Epidermal melanocyte (primary cell): ENCODE measurements at regions not wholly inside any gene's neighbourhood (a gene's known extent, or its start where the extent isn't known, plus 50 kb on each side); places are given as distances from the start of the nearest gene placed in this dataset.
A peak's percentile ranks its signal among the peaks of the same experiment; 100 is the strongest.

ENCODE experiments used
- DNase-seq: peaks from one replicate; pipeline ENCODE4 v3.0.0; 2011; ENCODE audit warnings: low spot score; ENCODE audit not compliant: insufficient read length

DNA sequence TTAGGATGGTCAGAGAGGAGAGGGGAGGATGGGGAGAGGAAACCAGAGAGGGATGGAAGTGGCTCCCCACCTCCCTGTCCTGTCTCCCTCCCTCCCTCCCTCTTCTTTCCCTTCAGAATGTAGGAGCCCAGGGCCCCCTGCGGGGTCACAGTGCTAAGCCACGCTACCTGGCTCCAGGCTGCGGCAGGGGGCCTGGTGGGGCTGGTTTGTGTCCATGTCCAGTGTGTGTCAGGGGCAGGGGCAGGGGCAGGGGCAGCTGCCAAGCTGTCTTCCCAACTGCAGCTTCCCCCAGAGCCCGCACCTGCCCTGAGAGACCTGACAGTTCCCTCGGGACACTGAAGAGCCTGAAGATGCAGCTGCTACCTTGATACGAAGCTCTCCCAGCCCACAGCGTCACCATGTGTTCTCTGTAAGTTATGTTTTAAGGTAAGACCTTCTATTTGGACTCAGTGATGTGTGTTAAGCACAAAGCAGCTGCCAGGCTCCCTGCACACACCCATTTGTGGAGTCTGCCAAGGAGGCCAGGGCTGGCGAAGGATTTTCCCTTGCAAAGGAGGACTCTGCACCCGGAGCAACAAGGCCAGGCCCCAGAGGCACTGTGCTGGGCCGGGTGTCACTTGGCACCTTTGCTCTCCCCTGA, 121.8 kb upstream of the SMAD3 start:
- DNase-seq: no peak

DNA sequence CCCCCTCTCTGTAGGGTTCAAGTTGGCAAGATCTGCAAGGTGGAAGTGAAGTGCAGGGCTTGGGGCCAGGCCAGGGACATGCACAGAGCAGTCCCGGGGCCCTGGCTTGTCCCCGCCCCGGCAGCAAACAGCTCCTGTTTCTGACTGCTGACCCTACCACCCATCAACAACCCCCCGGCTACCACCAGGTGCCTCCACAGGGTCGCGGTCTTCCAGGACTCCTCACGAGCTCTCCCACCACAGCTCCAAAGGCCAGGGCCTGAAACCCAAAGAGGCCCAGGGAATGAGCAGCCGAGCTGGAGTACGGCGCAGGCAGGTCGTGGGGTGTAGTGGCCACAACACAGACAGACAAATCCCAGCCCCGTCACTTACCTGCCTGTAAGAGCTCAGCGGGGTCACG, 121.3 kb upstream of the SMAD3 start:
- no peak for DNase-seq

DNA sequence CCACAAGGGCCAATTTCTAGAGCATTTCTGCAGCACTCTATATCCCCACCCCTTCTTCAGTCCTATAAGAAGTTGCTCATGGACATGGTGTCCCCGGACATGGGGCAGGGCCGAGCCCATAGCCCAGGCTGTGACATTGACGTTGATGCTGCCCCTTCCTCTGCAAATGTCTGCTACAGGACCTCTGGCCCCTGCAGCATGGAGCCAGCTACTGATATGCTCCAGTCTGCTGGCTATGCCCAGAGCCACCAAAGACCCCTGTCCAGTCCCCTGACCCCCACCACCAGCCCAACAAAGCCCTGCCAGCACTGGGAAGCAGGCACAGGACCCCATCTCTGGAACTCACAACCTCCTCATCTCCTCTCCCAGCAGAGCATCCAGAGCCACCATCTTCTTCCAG, 120.1 kb upstream of the SMAD3 start:
- no peak for DNase-seq

DNA sequence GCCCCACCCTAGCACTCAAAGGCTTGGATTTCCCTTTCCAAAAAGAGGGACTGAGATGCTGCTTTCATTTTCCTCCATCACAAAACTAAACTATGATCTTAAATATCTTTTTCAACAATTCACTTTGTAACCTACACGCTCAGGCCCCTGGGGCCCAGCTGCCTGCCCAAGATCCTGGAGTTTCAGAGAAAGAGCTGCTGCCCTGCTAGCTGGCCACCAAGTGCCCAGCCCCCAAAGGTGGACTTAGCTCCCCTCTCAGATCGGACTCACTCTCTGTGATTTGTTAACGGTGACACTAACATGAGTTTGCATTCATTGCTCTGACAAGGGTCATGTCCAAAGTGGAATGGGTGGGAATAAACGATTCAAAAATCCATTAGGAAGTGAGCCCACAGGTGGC, 119.6 kb upstream of the SMAD3 start:
- DNase-seq: no peak

DNA sequence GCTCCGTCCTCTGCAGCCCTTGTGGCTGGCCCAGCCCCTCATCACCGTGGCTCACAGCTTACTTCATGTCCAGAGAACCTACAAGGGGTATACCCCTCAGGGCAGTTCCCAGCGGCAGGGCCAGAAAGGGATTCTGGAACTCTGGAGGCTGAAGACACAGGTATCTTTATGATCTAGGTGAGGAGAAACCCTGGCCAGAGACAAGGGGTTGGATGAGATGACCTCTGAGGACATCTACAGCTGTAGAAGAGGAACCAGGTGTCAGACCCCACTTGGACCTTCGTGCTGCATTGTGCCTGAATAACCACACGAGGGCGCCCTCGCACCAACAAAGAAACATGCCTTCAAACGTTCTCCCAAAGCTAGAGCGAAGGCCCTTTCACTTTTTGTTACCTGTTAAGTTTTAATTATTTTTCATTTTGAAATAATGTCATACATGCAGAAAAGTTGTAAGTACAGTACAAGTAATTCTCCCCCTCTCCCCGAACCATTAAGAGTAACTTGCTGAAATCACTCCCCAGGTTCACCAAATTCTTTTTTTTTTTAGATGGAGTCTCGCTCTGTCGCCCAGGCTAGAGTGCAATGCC, 118.7 kb upstream of the SMAD3 start:
- DNase-seq: peak; percentile 71

DNA sequence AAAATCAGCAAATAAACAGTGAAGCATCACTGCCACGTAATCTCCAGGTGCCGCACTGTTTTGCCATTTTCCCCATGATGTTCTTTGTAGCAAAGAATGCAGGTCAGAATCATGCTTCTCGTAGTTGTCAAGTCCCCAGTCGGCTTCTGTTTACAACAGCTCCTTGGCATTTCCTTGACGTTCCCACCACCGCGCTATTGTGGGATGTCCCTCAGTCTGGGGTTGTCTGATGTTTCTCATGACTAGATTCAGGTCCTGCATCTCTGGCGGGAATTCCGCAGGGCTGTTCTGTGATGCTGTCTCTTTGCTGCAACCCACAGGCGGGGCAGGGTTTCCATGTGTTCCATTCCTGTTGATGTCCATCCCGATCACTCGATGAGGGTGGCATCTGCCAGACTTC, 117.9 kb upstream of the SMAD3 start:
- DNase-seq: no peak

DNA sequence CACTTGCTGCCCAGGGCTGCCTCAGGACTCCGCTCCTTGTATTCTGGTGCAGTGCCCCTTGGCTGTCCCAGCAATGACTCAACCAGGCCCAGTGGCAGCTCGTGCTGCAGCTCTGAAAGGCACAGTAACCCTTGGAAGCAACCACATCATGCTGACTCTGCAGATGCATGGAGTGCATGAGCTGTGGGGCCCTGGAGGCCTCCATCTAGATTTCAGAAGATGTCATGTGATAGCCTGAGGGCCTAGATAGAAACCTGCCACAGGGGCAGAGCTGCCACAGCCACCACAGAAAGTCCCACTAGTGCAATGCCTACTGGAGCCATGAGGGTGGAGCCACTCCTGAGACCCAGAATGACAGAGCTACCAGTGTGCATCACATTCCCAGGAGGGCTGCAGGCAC, 117.1 kb upstream of the SMAD3 start:
- DNase-seq: no peak

DNA sequence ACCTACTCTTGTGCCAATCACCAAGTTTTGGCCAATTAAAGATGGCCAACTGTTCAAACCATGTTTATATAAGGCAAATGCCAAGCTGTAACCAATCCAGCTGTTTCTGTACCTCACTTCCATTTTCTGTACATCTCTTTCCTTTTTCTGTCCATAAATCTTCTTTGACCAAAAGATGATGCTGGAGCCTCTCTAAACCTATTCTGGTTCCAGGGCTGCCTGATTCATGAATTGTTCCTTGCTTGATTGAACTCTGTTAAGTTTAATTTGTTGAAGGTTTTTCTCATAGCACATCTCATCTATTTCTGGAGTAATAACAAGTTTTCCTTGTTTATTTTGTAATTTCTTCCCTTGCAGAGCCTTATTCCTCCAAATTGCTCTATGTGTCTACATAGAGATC, 115.3 kb upstream of the SMAD3 start:
- DNase-seq: no peak

DNA sequence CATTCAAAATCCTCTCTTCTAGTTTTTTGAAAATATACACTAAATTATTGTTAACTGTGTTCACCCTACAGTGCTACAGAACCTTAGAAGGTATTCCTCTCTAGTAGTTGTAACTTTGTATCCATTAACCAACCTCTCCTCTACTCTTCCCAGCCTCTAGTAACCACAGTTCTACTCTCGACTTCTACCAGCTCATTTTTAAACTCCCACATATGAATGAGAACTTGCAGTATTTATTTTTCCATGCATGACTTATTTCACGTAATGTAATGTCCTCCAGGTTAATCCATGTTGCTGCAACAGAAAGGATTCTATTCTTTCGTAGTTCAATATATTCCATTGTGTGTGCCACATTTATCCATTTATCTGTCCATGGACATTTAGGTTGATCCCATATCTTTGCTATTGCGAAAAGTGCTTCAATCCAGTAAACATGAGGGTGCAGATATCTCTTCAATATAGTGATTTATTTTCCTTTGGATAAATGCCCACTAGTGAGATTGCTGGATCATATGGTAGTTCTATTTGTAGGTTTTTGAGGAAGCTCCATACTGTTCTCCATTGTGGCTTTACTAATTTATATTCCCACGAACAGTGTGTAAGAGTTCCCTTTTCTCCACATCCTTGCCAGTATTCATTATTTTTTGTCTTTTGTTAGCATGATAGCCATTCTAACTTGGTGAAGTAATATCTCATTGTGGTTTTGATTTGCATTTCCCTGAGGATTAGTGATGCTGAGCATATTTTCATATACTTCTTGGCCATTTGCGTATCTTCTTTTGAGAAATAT, 113.7 kb upstream of the SMAD3 start:
- no peak for DNase-seq

DNA sequence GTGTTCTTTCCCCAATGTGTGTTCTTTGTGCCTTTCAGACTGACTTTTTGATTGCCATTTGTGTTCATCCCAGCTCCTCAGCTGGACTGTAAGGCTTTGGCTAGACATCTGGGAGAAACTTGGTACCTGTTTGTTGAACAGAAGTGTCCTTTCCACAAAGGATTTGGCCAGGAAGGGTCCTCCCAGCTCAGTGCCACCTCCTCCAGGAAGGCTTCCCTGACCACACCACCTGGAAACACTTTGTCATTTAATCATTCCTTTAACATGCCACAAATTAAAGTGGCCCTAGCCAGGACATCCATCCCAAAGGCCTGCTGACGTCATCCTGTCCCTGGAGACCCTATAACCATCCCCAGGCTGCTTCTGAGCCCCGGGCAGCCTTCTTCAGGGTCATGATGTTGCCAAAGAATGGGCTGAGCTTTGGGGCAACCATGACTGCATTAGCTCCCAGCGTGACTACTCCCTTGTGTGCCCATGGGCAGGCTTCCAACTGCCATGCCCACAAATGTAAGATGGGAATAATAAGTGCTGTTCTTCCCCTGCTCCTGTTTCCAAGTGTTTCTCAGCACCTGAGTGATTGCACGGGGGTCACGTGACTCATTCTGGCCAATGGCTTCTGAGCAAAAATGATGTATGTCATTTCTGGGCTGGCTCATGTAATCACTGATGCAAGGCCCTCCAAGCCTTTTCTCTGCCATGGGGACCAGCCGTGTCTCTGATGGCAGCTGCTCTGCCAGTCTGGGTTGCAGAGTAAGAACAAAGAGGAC, 112.5 kb upstream of the SMAD3 start:
- DNase-seq: no peak

DNA sequence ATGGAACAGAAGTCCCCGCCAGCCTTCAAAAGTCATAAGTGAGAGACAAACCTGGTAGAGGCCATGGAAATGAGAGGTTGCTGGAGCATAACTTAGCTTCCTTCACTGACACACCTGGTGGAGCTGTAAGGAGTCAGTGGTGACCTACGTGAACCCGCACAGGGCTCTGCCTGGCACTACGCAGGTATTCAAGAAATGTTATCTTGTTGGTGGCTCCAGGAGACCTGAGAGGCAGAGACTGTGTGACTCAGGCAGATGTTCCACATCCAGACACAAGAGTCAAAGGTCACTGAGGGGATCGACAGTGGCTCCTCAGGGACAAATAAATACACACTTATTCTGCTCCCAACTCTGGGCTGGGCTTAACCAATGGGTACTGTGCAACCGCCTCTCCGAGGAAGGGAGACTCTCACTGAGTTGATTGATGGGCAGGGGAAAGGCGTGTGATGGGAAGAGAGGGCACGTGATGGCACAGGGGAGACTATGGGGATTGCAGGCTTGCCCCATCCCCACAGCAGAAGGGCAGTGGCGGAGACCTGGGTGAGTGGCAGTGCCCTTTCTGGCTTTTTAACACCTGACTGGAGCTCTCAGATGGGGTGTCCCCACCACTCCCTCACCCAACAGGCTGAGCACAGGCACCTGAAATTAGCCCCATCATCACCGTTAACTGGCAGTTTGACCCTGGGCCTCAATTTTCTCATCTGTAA, 111.7 kb upstream of the SMAD3 start:
- no peak for DNase-seq

DNA sequence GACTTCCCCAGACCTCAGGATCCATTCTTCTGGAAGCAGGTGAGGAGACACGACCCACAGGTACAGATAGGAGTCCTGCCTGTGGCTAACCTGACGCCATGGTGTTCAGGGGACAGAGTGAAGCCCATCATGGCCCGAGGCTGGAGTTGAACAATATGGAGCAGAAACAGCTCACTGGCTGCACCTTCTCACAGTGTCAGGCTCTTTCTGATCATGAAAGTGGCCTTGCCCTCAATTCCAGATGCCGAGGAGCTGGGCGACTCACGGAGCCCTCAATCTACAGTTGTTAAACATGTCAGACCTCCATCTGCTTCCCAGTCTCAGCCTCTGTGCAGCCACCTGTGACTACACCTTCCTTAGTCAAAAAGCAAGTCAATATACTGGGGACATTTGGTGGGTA, 110.8 kb upstream of the SMAD3 start:
- no peak for DNase-seq

DNA sequence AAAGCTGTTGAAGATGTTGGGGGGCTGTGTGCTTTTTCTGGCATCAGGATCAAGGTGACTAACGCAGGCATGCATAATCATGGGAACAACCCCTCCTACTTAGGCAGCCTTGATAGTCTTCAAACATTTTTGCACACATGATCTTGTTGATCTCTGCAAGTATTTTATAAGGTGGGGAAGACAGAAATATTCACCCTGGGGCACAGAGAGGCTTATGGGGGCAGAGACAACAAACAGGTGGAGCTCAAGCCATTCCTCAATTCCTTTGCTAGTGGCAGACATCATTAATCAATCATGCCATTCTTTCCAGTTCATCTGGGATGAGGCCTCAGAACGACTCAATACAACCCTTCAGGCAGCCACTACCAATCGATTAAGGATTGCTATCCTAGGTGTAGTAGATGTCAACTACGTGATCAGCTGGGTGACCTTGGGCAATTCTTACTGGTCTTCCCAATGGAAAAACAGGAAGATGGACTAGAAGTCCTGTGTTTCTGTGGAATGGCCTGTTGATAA, 110.3 kb upstream of the SMAD3 start:
- no peak for DNase-seq

DNA sequence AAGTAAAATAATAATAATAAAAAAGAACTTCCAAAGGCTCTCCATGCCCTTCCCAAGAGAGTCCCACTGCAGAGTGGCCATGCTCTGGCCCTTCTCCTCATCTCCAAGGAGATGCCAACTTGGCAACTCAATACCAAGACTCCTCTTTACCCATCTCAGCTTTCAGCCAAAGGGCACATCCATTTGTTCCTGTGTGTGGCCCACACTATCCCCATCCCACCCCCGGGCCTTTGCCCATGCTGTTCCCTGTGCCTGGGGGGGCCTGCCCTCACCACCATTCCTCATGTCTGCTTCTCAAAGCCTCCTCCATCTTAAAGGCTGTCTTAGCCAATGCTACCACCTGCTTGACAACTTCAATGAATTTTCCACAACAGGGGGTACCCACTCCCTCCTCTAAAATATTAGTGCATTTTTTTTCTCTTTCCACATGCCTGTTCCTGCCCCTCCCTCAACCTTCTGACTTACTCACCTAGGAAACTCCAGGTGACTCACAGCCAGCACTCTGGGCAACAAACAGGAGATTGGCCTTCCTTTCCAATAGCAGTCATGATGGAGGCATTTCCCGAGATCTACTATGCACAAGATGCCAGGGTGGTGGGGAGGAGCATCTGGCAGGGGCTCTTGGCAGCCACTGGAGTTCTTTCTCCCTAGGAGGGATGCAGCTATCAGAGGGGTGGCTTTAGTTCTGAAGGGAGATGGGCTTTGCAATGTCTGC, 109.4 kb upstream of the SMAD3 start:
- DNase-seq: no peak

DNA sequence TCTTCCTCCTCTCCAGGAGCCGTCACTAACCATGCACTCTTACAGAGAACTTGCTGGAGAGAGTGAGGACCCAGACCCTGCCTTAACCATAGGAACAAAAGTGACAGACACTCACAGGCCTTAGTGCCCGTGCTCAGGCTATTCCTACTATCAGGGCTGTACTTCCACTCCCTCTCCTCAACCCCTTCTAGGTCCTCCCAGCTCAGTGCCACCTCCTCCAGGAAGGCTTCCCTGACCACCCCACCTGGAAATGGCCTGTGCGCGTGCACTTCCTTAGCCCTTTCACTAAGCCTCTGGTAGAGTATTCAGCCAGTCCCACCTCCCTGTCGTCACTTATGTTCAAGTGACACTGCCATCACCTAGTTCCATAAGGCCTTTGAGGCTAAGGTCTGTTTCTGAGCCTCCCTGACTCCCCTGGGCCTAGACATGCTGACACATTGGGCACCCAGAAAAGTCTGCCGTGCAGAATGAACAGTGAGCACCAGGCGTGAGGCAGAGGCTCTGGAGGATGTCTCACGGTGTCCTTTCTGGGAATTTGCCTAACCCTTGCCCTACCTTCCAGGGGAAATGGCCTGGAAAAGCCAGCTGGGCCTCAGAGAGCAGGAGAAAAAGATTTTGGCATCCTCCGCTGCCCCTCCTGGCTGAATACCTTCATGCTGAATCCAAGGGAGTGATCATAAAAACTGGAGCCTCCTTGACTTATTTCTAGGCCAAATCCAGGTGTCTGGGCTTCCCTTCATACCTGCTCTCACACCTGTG, 108.6 kb upstream of the SMAD3 start:
- no peak for DNase-seq

DNA sequence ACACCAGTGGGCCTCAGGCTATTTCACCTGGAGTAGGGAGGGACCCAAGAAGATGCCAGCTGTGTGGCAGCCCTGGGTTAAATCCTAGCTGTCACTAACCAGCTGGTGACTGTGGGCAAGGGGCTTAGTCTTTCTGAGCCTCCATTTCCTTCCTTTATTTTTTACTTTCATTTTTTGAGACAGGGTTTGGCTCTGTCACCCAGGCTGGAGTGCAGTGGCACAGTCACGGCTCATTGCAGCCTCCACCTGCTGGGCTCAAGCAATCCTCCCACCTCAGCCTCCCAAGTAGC, 108.0 kb upstream of the SMAD3 start:
- DNase-seq: no peak

DNA sequence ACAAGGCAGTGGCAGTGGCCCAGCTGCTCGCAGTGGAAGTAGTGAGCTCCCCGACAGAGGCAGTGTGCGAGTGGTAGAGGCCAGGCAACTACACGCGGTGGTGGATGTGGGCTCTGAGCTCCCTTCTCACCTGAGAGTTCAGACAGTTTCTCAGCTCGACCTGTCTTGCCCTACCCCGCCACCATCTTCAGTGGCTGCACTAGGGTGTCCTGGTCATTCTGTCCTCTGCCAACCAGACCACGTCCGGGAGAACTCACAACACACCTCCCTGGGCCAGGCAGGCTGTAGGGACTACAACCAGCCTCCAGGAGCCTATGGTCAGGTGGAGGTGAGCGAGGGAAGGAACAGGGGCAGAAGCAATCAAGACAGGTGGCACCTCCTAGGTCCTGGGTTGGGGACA, 106.3 kb upstream of the SMAD3 start:
- no peak for DNase-seq

DNA sequence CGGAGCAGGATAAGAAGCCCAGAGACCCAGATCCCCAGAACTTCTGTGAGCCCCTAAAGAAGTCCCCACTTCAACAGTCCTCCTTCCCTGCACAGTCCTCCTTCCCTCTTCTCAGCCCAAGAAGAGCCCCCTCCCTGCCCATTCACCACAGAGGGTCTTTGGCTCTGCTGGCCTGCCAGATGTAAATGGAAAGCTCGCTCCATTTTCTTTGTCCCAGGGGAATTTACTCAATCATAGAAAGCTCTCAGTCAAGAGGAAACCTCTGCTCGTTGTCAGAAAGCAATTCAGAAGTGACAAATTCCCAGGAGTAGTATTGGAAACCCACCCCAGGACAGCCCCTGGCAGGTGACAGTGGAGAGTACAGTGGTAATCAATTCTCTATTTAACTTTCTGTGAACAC, 105.5 kb upstream of the SMAD3 start:
- DNase-seq: no peak

DNA sequence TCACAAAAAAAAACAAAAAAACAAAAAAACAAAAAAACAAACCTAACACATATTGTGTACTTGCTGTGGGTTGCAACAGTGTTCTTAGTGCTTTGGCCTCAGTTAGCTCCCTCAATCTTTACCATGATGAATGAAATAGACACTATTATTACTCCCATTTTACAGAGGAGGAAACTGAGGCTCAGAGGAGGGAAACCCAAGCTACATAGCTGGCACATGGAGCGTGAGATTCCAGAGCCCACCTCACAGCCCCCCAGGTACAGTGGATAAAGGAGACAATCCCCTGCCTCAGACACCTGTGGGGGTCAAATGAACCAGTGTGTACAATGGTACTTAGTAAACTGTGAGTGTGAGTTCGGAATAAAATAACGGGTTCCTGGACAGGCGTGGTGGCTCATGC, 104.9 kb upstream of the SMAD3 start:
- no peak for DNase-seq

DNA sequence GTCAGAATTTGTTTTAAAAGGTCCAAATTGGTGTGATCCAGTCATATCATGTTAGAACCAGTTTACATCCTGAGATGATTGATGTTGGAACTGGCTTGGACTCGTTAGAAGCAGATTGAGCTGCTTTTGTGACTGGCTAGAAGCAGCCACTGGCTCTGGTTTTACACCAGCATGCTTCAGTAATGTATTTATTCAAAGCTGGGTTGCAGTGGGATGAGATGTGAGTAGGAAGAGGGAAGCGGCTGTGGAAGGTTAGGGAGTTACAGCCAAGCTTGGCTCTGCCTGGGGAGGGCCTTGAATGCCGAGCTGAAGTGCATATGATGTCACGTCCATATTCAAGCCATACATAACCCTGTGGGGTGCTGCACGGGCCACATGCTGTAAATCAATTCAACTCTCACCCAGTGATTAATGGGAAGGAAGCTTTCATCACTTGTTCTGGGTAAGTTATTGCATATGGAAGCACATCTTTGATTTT, 104.0 kb upstream of the SMAD3 start:
- DNase-seq: no peak
